GM18873 (cell line): ENCODE measurements at regions not wholly inside any gene's neighbourhood (a gene's known extent, or its start where the extent isn't known, plus 50 kb on each side); places are given as distances from the start of the nearest gene placed in this dataset.

Experiments used
- ATAC-seq: cut with Tn5 transposase; IDR thresholded peaks from one replicate; pipeline ENCODE4 v1.9.1; 2021; ENCODE audit warnings: mild to moderate bottlenecking, moderate library complexity, moderate number of reproducible peaks; ENCODE audit not compliant: unreplicated experiment, low FRiP score

DNA sequence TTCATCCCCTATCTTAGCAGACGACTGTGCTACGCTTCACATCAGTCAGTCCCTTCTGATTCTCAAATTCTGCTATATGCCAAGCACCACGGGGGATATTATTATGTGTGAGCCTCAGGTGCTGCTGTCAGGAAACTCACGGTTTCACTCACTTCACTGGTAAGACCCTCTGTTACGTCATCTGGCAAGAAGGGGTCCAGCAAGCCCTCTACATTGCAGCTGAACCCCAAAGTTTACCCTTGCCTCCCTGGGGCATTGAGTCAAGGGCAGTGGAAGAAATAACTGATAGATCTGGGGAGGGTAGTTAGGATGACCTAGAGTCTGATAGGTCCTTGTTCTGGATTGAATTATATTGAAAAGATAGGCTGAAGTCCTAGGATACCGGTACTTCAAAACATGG is 237.4 kb downstream of the RRAGC start:
- no peak for ATAC-seq

DNA sequence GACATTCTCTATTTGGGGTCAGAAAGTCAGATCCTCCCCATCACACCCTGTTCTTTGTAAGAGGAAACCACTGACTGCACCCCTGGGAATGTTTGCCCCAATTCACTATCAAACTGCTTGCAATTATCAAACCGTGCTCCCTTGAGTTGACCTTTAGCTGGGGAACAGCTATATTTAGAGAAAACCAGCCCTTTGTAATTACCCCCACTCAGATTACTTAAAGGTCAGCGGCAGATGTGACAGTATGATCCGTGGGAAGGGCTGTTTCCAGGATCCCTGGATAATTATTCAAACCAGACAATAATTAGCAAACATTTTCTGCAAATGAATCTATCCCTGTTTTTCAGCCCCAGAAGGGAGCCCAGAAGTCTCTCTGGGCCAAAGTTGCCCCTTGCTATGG is 242.7 kb downstream of the RRAGC start:
- no peak for ATAC-seq

DNA sequence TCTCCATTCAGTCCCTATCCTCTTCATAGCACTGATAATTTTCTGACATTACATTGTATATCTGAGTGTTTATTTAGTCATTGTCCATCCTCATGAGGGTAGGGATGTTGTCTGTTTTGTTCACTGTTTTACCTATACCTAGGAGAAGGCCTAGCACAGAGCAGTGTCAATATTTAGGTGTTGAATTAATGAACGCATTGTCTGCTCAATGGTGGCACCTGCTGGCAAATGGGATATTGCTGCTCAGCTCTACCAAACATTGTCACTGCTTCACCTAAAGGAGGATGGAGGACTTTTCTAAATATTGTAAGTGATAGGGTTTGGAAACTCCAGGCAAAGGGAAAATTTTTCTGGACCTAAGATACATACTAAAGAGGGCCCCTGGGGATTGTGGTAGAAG is 243.9 kb downstream of the RRAGC start:
- ATAC-seq: no peak

DNA sequence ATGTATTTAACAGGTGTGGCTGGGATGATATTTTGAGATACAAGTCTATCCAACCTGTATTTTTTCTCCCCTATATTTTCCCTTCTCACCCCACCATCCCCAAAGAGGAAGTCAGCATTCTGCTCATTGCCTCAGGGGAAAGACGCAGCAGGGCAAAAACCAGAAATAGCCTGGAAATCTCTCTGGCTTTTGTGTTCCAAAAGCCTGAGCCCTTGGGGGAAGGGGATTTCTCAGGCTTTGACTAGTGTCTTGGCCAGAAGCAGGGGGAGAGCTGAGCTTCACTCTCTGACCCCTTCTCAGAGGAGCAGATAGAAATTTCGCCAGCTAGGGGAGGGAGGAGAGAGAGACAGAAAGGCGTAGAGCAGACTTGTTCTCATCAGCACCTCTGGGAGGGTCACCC is 244.7 kb downstream of the RRAGC start:
- ATAC-seq: no peak

DNA sequence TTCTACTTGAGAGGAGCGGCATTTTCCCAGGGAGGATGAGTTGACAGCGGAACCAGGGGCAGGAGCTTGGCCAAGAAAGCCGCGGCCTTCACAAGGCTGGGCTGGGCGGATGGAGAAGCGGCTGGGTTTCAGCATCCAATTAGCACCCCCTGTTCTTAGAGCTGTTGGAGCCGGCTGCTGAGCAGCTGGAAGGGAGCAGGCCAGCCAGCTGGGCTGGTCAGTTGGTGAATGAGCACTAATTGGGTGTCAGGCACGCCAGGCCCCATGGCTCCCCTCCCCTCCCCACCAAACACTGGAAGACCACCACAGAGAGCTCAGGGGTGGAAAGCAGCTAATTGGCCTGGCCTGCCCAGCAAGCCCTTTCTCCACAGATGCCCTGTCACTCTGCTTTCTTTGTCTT is 245.6 kb downstream of the RRAGC start:
- ATAC-seq: no peak

DNA sequence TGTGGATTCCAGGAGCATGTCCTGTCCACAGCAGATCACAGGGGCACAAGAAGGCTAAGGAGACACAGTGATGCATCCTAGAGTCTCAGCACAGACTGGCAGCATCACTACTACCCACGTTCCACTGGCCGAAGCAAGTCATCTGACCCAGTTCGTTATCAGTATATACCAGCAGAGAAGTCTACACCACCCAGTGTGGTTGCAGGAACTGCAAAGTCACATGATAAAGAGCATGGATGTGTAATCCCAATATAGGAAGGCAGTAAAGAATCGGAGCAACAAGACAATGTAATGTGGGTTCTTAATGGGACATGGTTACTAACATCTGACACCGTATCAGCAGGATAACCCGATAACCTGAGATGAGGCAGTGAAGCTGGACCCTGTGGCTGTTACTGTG is 246.6 kb downstream of the RRAGC start:
- no peak for ATAC-seq

DNA sequence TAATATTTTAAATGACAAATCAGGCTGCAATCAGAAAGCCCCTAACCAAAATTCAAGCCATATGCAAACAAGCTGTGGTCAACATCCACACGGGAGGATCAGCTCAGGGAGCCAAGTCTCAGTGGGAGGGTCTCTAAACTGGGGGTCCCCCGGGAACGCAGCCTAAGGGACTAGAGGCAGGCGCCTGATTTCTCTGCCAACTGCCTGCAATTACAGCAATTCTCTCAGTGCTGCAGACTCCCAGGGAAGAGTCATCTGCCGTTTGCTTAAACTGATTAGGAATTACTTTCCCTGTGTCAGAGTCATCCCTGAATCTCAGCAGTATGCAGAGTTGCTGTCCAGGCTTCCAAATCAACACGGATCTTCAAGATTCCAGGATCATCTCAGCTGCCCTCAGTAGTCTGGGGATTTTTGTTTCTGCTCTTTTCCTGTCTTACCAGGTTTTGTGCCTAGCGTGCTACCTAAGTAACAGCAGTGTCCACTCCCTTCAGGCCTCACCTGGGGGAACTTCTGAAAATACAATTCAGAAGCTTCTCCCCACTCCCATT is 247.8 kb downstream of the RRAGC start:
- no peak for ATAC-seq

DNA sequence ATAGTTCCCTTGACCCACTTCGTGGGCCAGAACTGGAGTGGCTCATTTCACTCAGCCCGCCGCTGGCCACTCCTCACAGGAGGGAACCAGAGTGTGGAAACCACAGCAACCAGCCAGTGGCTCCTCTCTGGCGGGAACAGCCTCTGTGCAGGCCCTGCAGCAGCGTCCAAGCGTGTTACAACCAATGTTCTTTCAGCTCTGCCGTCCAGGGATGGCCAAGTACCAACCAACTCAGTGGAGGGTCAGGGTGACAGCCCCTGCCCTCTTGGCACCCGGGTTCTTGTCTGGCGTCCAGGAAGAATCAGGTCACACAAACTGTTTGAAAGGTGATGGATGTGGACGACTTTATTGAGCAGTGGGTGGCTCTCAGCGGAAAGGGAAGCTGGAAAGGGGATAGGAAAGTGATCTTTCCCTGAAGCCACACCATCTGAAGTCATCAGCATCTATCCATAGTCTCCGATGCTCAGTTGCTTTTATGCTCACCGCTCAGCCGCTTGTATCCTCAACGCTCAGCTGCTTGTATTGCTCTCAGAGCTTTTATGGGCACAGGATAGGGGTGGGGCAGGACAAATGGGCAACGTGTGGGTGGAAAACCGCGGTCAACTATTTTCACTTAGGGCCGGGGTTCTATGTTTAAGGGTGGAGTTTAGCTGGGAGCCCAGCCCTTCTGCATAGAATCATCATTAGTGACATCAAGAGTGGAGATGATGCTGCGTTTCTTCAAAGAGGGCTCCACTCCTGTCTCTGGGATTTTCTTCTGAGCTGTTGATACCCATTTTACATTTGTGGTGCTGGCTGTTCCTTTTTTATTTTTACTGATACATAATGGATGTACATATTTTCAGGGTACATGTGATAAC is 250.2 kb downstream of the RRAGC start:
- ATAC-seq: no peak

DNA sequence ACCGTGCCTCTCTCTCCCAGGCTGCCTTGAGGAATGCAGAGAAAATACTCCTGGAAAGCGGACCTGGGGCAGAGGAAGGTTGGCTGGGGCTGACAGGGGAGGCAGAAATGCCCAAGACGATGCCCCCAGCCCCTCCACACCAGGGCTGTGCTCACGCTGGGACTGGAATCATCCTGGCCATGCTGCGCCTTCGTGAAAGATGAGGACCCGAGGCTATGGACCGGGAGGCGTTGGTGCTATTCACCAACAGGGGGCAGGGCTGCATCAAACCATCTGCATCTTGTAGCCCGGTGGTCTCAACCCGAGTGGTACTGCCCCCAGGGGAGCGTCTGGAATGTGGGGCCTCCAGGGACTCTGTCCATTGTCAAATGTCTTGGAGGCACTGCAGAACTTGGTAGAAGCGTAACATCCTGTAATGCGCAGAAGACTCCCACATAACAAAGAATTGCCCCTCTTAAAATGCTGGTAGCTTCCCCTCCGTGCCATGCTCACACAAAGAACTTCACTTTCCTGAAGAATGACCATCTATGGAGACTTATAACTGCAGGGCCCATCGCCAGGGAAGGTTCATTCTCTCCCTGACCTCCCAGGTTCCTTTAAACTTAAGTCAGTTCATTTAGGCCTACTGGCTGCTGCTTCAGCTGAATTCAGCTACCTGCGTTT is 251.2 kb downstream of the RRAGC start:
- ATAC-seq: no peak

DNA sequence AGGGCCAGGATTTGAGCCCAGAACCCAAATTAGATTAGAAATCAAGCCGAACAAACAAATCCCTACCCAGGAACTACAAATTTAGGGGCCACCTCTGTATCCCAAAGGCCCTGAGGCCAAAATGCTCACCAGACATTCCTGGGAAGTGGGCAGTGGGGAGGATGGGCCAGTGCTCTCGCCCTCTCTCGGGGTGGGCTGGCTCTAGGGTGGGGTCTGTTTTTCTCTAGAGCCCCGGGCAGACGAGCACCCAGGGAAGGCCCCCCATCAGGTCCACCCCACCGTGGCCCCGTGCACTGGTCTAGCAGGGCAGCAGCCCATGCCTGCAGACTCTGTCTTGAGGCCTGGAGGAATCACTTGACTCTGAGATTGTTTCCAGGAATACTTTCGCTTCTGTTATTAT is 252.0 kb downstream of the RRAGC start:
- no peak for ATAC-seq

DNA sequence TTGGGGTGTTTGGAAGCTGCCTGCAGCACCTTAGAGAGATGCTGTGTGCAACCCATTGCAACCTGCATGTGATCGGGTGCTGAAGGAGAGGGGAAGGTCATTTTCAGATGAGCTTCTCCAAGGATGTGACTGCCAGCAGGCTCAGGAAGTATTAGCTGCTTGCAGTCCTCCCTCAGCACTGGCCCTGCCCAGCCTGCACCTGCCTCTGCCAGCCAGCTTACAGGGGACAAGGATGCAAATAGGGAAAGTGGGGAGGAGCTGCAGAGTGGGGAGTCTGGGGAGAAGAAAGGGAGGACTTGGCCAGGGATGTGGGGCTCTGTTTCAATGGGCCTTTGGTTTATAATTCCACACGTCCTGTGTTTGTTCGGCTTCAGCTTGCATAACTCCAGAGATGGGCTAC is 254.5 kb downstream of the RRAGC start:
- ATAC-seq: no peak

DNA sequence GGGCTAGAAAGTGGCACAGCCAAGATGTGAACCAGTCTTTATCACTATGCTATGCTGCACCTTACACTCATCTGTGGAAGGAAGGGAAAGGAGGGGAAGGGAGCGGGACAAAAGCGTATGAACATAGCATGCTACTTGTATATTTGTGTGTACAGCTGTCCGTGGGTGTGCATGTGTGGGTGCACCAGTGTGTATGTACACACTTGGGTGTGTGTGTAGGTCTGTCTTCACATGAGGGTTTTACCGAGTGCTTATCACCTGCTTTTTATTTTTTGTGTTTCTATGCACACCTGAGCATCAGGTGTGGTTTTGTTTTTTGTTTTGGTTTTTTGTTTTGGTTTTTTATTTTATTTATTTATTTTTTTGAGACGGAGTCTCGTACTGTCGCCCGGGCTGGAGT is 255.7 kb downstream of the RRAGC start:
- no peak for ATAC-seq

DNA sequence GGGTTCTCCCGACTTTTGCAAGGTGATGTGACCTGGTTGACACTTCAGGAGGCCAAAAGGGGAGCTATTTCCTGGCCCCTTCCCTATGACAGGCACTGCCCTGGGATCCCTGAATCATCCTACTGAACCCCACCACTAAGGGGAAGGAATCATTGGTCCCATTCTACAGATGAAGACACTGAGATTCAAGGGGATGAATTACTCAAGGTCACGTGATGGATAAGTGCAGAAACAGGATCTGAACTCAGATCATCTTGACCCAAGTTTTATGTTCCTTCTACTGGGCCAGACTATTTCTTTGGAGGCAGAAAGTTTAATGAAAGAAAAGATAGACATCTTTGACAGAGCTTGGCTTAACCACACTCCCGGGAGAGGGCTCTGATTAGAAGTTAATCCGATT is 258.7 kb downstream of the RRAGC start:
- no peak for ATAC-seq

DNA sequence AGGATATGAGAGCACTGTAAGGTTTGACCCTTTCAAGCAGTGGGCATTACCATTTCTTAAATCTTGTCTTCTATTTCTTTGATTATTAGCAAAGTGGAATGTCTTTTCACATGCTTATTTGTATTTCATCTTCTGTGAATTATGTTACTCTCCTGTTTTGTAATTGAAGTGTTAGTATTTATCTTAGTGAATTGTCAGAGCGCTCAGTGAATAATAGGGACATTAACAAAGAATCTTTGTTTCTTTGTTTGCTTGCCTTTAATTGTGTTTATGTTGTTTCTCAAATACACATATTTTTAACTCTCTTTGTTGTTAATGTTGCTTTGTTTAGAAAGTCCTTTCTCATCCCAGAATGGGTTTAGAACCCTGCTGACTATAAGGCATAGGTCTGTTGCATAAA is 259.3 kb downstream of the RRAGC start:
- no peak for ATAC-seq

DNA sequence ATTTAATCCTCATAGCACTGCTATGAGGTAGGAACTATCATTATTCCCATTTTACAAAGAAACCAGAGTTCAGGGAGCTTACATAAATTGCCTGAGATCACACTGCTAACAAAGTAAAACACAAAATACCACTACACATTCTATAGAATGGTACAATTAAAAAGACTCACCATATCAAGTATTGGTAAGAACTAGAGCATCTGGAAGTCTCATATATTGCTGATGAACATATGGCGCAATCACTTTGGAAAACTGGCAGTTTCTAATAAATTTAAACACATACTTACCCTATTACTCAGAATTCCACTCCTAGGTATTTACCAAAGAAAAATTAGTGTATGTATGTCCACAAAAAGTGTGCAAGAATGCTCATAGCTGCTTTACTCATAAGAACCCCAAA is 261.5 kb downstream of the RRAGC start:
- no peak for ATAC-seq

DNA sequence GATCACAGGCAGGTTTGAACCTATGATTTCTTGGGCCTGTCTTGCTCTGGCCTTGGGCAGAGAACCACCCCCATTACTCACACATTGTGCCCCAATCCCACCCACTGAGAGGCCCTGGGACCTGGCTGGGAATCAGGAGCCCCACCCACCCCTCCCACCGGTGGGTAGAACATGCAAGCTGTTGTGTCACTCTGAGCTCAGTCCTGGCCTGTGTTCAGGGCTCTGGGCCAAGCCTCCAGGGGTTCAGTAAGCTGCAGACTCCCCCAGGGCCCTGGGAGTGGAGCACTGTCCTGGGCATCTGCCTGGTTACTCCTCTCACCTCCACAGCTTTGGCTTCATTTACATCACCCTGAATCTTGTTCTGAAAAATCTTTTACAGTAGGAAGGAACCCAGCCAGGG is 270.5 kb downstream of the RRAGC start:
- no peak for ATAC-seq

DNA sequence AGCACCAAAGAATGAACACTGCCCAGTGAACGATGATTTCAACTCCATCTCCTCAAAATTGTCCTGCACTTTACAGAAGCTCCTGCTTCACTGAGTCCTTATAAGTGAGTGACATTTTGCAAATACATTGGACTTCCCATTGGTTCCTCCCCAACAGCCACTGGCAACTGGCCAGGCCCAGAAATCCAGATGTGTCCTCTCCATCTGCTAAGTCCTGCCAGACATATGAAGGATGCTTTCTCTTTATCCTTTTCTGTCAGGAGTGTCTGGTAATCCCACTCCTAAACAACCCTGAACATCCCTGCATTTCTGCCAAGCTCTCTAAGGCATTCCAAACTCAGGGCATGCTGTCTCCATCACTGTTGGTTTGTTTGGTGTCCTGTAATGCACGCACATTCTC is 271.8 kb downstream of the RRAGC start:
- no peak for ATAC-seq

DNA sequence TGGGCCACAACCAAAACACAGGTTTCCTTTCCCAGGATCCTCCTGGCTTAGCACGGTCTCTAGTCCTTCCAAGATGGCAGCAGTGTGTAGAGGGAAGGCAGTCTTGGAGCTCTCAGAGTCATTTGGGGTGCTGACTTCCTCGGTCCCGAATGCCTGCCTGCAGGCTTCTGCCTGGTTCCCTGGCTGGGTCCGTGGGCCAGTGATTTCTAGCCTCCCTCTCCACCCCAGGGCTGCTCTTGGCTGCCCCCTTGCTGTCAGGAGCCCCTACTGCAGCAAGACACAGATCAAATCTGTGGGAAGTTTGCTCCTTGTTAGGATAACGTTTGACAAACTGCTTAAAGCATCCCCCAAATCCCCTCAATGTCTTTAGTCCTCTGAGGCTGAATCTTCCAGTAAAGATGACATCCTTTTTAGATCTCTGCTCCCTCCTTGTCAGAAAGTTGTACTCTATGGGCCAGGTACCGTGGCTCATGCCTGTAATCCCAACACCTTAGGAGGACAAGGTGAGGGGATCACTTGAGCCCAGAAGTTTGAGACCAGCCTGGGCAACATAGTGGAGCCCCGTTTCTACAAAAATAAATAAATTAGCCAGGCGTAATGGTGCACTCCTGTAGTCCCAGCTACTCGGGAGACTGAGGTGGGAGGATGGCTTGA is 272.5 kb downstream of the RRAGC start:
- no peak for ATAC-seq

DNA sequence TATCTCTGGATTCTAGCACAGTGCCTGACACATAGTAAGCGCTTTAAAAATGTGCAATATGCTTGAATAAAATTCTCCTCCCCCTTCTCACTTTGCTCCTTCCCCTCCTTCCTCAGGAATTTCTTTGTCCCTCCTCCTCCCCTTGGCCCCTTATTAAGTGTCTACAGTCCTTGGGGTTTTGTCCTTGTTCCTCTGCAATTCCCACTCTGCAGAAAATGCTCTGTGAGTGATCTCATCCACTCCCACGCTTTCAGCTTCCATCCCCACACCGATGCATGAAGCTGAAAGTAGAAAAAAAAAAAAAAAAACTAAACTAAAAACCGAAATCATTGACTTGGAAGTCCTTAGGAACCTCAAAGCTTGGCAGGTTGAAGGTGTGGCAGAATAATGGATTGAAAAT is 273.6 kb downstream of the RRAGC start:
- ATAC-seq: no peak

DNA sequence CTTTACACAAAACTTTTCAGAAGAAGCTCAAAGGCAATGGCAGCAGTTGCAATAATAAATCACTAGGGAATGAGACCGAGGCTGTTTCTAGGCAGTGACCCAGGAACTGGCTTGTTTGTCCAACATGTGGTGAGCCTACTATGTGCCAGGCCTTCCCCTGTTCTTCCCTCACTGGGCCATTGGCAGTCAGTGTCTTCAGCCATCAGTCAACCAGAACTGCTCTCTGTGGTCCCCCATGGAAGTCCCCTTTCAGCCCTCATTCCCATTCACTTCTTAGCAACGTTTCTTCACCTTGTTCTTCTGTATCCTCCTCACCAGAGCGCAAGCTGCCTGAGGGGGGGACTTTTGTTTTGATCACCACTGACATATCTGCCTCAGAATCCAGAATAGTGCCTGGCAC is 274.1 kb downstream of the RRAGC start:
- ATAC-seq: no peak
